ENCODE measurements at regions not wholly inside any gene's neighbourhood (a gene's known extent, or its start where the extent isn't known, plus 50 kb on each side); places are given as distances from the start of the nearest gene placed in this dataset.

GRCh38 chr13:74299721-74300120 is 165.5 kb upstream of the KLF12 start:
- peak; percentile 18 to 63 (median 45) for DNase-seq
- TF ChIP-seq CTCF (IDR thresholded peaks at IDR 0.05): no peak
- Mint-ChIP-seq H3K27ac (peak overlapping the region; percentile 26 to 90 (median 71)), H3K4me1 (peaks cover 40% of the 10 kb centered on the region), H3K27me3 (ENCODE audit: low read depth in 3 of 3) (no peaks in the 10 kb centered on the region), H3K4me3 (peak overlapping the region in 1 of 2 donors; percentile 53), H3K36me3 (no peaks in the 10 kb centered on the region), H3K9me3 (no peaks in the 10 kb centered on the region)
- Histone ChIP-seq H3K9ac (ENCODE audit: insufficient read depth, low read length, poor library complexity, severe bottlenecking) (no peak overlapping the region), H3K27me3 (ENCODE audit: control insufficient read depth in 2 of 2, insufficient read depth in 2 of 2, low read length in 2 of 2) (no peaks in the 10 kb centered on the region), H2AFZ (ENCODE audit: insufficient read depth, low read depth, low read length, poor library complexity, severe bottlenecking) (no peak overlapping the region), H3K27ac (ENCODE audit: low read depth in 1 of 2, low read length in 2 of 2) (peak overlapping the region; percentile 39 to 63), H3K9me3 (replicated peaks in 1 of 2; ENCODE audit: control insufficient read depth in 1 of 2, insufficient read depth in 1 of 2, low read length in 2 of 2) (no peaks in the 10 kb centered on the region), H3K4me3 (replicated peaks in 1 of 3; ENCODE audit: low read depth in 2 of 3, low read length in 3 of 3) (no peak overlapping the region), H3K36me3 (replicated peaks in 1 of 2; ENCODE audit: control insufficient read depth in 1 of 2, insufficient read depth in 2 of 2, low read length in 2 of 2) (no peaks in the 10 kb centered on the region), H4K20me1 (ENCODE audit: insufficient read depth, low read length) (no peaks in the 10 kb centered on the region), H3K4me1 (ENCODE audit: control insufficient read depth in 1 of 2, insufficient read depth in 2 of 2, low read length in 2 of 2) (peaks cover 33% of the 10 kb centered on the region in 2 donors), H3K79me2 (ENCODE audit: insufficient read depth, low read length) (no peaks in the 10 kb centered on the region), H3K4me2 (replicated peaks; ENCODE audit: extremely low read depth, low read length, poor library complexity, severe bottlenecking) (peak overlapping the region; percentile 43)
- intact Hi-C loops (cut with micrococcal nuclease): no loop called here
- WGBS (ENCODE audit: insufficient coverage): no CpG with 5 or more reads among the region's 2 CpGs

- Histone ChIP-seq H3K4me3 (replicated peaks in 1 of 3; ENCODE audit: low read depth in 2 of 3, low read length in 3 of 3) (peak overlapping the region in 1 of 3 experiments; percentile 23), H3K27me3 (ENCODE audit: control insufficient read depth in 2 of 2, insufficient read depth in 2 of 2, low read length in 2 of 2) (no peaks in the 10 kb centered on the region), H3K27ac (ENCODE audit: low read depth in 1 of 2, low read length in 2 of 2) (peak overlapping the region; percentile 3 to 63), H3K9me3 (replicated peaks in 1 of 2; ENCODE audit: control insufficient read depth in 1 of 2, insufficient read depth in 1 of 2, low read length in 2 of 2) (no peaks in the 10 kb centered on the region), H3K4me2 (replicated peaks; ENCODE audit: extremely low read depth, low read length, poor library complexity, severe bottlenecking) (peak overlapping the region; percentile 43), H2AFZ (ENCODE audit: insufficient read depth, low read depth, low read length, poor library complexity, severe bottlenecking) (no peak overlapping the region), H3K36me3 (replicated peaks in 1 of 2; ENCODE audit: control insufficient read depth in 1 of 2, insufficient read depth in 2 of 2, low read length in 2 of 2) (no peaks in the 10 kb centered on the region), H4K20me1 (ENCODE audit: insufficient read depth, low read length) (no peaks in the 10 kb centered on the region), H3K4me1 (ENCODE audit: control insufficient read depth in 1 of 2, insufficient read depth in 2 of 2, low read length in 2 of 2) (peaks cover 33% of the 10 kb centered on the region in 2 donors), H3K79me2 (ENCODE audit: insufficient read depth, low read length) (no peaks in the 10 kb centered on the region), H3K9ac (ENCODE audit: insufficient read depth, low read length, poor library complexity, severe bottlenecking) (no peak overlapping the region)
- 90% methylated on average over 4 of the region's 4 CpGs for WGBS (ENCODE audit: insufficient coverage)
- Mint-ChIP-seq H3K27ac (peak overlapping the region in 4 of 7 donors; percentile 6 to 90 (median 52)), H3K4me3 (peak overlapping the region in 1 of 2 donors; percentile 55), H3K27me3 (ENCODE audit: low read depth in 3 of 3) (no peaks in the 10 kb centered on the region), H3K9me3 (no peaks in the 10 kb centered on the region), H3K36me3 (no peaks in the 10 kb centered on the region), H3K4me1 (peaks cover 40% of the 10 kb centered on the region)
- no peak for TF ChIP-seq CTCF (IDR thresholded peaks at IDR 0.05)
- no peak for DNase-seq
- intact Hi-C loops (cut with micrococcal nuclease): no loop called here
Measured at GRCh38 chr13:74298923-74299322, 164.7 kb upstream of the KLF12 start.

Data from CD14-positive monocyte (primary cell).